ENCODE measurements at regions not wholly inside any gene's neighbourhood (a gene's known extent, or its start where the extent isn't known, plus 50 kb on each side); places are given as distances from the start of the nearest gene placed in this dataset.

DNA sequence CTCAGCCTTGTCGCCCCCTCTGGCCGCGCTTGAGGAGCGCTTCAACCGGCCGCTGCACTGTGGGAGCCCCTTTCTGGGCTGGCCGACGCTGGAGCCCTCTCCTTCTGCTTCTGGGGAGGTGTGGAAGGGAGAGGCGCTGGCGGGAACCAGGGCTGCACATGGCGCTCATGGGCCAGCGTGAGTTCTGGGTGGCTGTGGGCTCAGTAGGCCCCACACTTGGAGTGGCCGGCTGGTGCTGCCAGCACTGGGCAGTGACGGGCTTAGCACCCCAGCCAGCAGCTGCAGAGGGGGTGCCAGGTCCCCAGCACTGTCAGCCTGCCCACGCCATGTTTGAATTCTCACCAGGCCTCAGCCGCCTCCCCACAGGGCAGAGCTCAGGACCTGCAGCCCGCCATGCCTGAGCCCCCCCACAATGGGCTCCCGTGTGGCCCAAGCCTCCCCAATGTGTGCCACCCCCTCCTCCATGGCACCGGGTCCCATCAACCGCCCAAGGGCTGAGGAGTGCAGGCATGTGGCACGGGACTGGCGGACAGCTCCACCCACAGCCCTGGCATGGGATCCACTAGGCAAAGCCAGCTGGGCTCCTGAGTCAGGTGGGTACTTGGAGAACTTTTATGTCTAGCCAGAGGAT is 615.2 kb downstream of the TRIML1 start:
- no peak for TF ChIP-seq CTCF (conservative IDR thresholded peaks at IDR 0.05; ENCODE audit: low read depth, low read length)
- no peak for TF ChIP-seq RAD21 (IDR thresholded peaks at IDR 0.05; ENCODE audit: low read length)
- no peak for TF ChIP-seq POLR2A (IDR thresholded peaks at IDR 0.05; ENCODE audit: low read depth, low read length)
- TF ChIP-seq USF2 (IDR thresholded peaks at IDR 0.05; ENCODE audit: low read depth, low read length), result no peak
- TF ChIP-seq MAFK (IDR thresholded peaks at IDR 0.05; ENCODE audit: low read depth, low read length), result no peak
- TF ChIP-seq CHD1 (IDR thresholded peaks at IDR 0.05; ENCODE audit: low read depth, low read length), result no peak
- TF ChIP-seq FOS (IDR thresholded peaks at IDR 0.05; ENCODE audit: low read depth, low read length), result no peak

Measured in IMR-90 (cell line).